ENCODE measurements at regions not wholly inside any gene's neighbourhood (a gene's known extent, or its start where the extent isn't known, plus 50 kb on each side); places are given as distances from the start of the nearest gene placed in this dataset.
A peak's percentile ranks its signal among the peaks of the same experiment; 100 is the strongest.

DNA sequence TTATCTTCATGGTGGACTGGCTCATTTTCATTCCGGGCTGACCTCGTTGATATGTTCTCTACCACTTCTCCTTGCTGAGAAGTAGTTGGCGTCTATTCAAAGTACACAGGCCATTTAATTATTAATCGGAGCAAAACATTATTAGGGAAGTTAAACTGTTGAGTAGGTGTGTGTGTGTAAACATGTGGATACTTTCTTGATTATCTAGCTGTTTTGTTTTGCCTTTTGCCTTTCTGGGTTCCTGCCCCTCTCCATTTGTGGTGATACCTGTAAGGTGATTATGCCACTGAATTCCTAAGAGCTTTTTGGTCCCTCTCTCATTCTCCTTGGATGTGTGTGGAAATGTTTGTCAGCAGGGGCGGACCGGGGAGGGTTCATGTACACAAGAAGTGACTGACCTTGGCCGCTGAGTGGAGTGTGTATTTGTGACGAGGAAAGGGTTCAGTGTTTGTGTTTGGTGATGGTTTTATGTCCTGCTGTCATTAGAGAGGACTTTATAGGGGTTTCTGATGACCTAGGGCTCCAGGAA, 56.6 kb upstream of the PPP2R5A start:
- no peaks in the 10 kb centered on the region for H3K36me3 ChIP-seq
- TF ChIP-seq, protein P1, sequence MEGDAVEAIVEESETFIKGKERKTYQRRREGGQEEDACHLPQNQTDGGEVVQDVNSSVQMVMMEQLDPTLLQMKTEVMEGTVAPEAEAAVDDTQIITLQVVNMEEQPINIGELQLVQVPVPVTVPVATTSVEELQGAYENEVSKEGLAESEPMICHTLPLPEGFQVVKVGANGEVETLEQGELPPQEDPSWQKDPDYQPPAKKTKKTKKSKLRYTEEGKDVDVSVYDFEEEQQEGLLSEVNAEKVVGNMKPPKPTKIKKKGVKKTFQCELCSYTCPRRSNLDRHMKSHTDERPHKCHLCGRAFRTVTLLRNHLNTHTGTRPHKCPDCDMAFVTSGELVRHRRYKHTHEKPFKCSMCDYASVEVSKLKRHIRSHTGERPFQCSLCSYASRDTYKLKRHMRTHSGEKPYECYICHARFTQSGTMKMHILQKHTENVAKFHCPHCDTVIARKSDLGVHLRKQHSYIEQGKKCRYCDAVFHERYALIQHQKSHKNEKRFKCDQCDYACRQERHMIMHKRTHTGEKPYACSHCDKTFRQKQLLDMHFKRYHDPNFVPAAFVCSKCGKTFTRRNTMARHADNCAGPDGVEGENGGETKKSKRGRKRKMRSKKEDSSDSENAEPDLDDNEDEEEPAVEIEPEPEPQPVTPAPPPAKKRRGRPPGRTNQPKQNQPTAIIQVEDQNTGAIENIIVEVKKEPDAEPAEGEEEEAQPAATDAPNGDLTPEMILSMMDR (IDR thresholded peaks at IDR 0.05; ENCODE audit: low read depth, low read length), result no peak
- 0 out of 2 replicates have a peak, but pooled peaks cover 3% of the 10 kb centered on the region for H3K4me1 ChIP-seq
- no peak overlapping the region for H3K4me3 ChIP-seq (ENCODE audit: low read depth, low read length)
- H3K9me3 ChIP-seq, result no peaks in the 10 kb centered on the region
- H3K27me3 ChIP-seq, result no peaks in the 10 kb centered on the region
- no peak for DNase-seq

DNA sequence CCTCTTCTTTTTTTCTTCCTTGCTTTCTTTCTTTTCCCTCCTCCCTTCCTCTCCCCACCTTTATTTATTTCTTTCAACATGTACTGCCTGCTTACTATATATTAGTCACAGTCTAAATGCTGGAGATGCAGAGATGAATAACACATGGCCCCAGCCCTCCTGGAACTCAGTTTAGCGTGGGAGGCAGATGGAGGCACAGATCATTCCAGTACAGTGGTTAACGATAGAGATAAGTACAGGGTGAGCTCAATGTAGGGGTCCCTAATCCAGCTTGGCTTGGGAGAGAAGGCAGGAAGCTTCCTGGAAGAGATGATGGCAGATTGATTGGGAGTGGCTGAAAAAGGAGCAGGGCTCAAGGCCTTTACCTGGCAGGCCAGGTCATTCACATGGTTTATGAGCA, 55.6 kb upstream of the PPP2R5A start:
- no peaks in the 10 kb centered on the region for H3K9me3 ChIP-seq
- TF ChIP-seq, protein P1 (IDR thresholded peaks at IDR 0.05; ENCODE audit: low read depth, low read length), result no peak
- H3K36me3 ChIP-seq, result no peaks in the 10 kb centered on the region
- peaks cover 3% of the 10 kb centered on the region; the same call in 1 of the 2 replicates for H3K4me1 ChIP-seq
- H3K27me3 ChIP-seq, result no peaks in the 10 kb centered on the region
- no peak overlapping the region for H3K4me3 ChIP-seq (ENCODE audit: low read depth, low read length)
- DNase-seq, result peak; percentile 17

DNA sequence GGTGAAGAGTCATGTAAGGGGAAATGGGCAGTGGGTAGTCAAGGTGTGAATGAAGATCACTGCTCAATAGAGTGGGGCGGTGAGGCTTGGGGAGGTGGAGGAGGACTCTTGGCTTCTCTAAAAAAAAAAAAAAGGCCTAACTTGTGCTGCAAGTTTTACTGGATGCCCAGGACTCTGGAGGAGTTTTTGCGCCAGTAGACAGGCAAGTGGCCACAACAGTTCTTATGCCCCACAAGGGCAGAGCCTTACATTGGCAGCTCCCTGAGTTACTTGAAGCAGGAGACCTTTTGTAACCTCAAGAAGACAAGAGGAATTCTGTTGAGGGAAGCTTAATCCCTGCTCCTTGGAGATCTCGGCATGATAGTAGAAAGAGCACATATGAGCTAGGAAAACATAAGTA, 54.9 kb upstream of the PPP2R5A start:
- TF ChIP-seq, protein P1 (IDR thresholded peaks at IDR 0.05; ENCODE audit: low read depth, low read length), result no peak
- Histone ChIP-seq H3K9me3 (no peaks in the 10 kb centered on the region), H3K4me1 (peaks cover 8% of the 10 kb centered on the region), H3K36me3 (no peaks in the 10 kb centered on the region), H3K27me3 (no peaks in the 10 kb centered on the region), H3K4me3 (ENCODE audit: low read depth, low read length) (no peak overlapping the region)
- DNase-seq, result no peak

DNA sequence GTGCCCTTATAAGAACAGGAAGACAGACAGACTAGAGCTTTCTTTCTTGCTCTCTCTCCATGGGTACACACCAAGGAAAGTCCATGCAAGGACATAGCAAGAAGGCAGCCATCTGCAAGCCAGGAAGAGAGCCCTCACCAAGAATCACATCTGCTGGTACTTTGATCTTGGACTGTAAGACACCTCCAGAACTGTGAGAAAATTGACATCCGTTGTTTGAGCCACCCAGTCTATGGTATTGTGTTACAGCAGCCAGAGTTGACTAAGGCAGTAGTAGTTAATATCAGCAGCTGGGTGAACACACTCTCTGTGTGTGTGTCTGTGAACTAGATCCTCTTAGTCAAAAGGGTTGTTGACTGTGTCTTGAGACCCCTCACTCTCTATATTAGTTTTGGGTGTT, 53.8 kb upstream of the PPP2R5A start:
- no peak for DNase-seq
- H3K9me3 ChIP-seq, result no peaks in the 10 kb centered on the region
- peaks cover 17% of the 10 kb centered on the region for H3K4me1 ChIP-seq
- H3K4me3 ChIP-seq (ENCODE audit: low read depth, low read length), result no peak overlapping the region
- H3K36me3 ChIP-seq, result no peaks in the 10 kb centered on the region
- no peaks in the 10 kb centered on the region for H3K27me3 ChIP-seq
- TF ChIP-seq, protein P1 (IDR thresholded peaks at IDR 0.05; ENCODE audit: low read depth, low read length), result no peak

DNA sequence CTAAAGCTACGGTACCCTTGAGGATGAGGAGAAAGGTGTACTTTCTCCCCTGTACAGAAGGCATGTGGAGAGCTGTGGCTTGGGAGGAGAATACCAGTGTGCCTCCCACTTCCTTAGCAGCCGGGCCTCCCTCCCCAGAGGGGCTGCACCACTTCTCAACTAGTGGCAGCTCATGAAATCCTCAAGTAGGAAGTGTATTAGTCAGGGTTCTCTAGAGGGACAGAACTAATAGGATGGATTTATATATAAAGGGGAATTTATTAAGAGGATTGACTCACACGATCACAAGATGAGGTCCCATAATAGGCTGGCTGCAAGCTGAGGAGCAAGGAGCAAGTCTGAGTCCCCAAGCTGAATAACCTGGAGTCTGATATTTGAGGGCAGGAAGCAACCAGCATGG, 53.1 kb upstream of the PPP2R5A start:
- no peak for DNase-seq

DNA sequence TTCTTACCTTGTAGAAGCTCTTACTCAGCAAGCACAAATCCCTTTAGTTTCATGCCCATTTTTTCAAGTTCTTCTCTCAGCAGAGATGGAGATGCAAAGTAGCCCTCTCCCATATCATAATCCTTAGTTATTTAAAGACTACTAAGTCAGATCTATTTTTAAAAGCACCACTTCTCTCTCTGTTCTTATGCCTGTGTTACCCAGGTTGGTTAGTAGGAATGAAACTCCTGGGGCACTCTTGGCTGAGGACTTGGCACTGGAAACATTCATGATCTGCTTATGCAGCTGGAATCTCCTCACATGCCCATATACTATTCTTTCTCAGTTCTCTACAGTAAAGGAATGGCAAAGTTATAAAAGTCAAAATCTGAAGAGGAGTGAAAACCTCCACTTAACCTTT, 51.9 kb upstream of the PPP2R5A start:
- TF ChIP-seq, protein P1 (IDR thresholded peaks at IDR 0.05; ENCODE audit: low read depth, low read length), result no peak
- no peak for DNase-seq
- Histone ChIP-seq H3K4me1 (peaks cover 18% of the 10 kb centered on the region), H3K36me3 (no peaks in the 10 kb centered on the region), H3K4me3 (ENCODE audit: low read depth, low read length) (no peak overlapping the region), H3K9me3 (no peaks in the 10 kb centered on the region), H3K27me3 (no peaks in the 10 kb centered on the region)

More for the DNA sequence above, 53.1 kb upstream of the PPP2R5A start:
- H3K4me1 ChIP-seq, result peaks cover 18% of the 10 kb centered on the region
- no peaks in the 10 kb centered on the region for H3K36me3 ChIP-seq
- no peaks in the 10 kb centered on the region for H3K27me3 ChIP-seq
- H3K4me3 ChIP-seq (ENCODE audit: low read depth, low read length), result no peak overlapping the region
- H3K9me3 ChIP-seq, result no peaks in the 10 kb centered on the region
- TF ChIP-seq, protein P1 (IDR thresholded peaks at IDR 0.05; ENCODE audit: low read depth, low read length), result no peak

Measured in BE2C (cell line).